ENCODE measurements at regions not wholly inside any gene's neighbourhood (a gene's known extent, or its start where the extent isn't known, plus 50 kb on each side); places are given as distances from the start of the nearest gene placed in this dataset.

- no peak overlapping the region for H3K4me2 ChIP-seq (ENCODE audit: low read depth, low read length, poor library complexity, severe bottlenecking)
- no peak overlapping the region for H3K4me3 ChIP-seq (ENCODE audit: low read length, poor library complexity, severe bottlenecking)
- H3K27me3 ChIP-seq (ENCODE audit: insufficient read depth, low read length, poor library complexity, severe bottlenecking), result no peaks in the 10 kb centered on the region
- H3K9me2 ChIP-seq (replicated peaks; ENCODE audit: low read depth, low read length), result no peaks in the 10 kb centered on the region
- no peak overlapping the region for H2AFZ ChIP-seq (ENCODE audit: low read length)
- H3K4me1 ChIP-seq (ENCODE audit: insufficient read depth, low read length, poor library complexity, severe bottlenecking), result no peaks in the 10 kb centered on the region
- no peaks in the 10 kb centered on the region for H3K36me3 ChIP-seq (ENCODE audit: insufficient read depth, low read length)
- no peaks in the 10 kb centered on the region for H4K20me1 ChIP-seq (ENCODE audit: insufficient read depth, low read length, poor library complexity, severe bottlenecking)
- TF ChIP-seq CTCF (conservative IDR thresholded peaks at IDR 0.05; ENCODE audit: low read length), result no peak
- TF ChIP-seq EZH2phosphoT487 (IDR thresholded peaks at IDR 0.05; ENCODE audit: borderline replicate concordance), result no peak
- H3F3A ChIP-seq (ENCODE audit: low read depth), result no peaks in the 10 kb centered on the region
- H3K9me3 ChIP-seq (ENCODE audit: insufficient read depth, low read depth, low read length), result no peaks in the 10 kb centered on the region
- H3K79me2 ChIP-seq (ENCODE audit: insufficient read depth, low read length), result no peaks in the 10 kb centered on the region
- no peak overlapping the region for H3K9ac ChIP-seq (ENCODE audit: low read depth, low read length, poor library complexity, severe bottlenecking)
These were observed 269.3 kb downstream of the DHX15 start for GRCh38 chr4:24315056-24315455.

GRCh38 chr4:24312261-24312913 is 272.0 kb downstream of the DHX15 start:
- no peaks in the 10 kb centered on the region for H3K9me3 ChIP-seq (ENCODE audit: insufficient read depth, low read depth, low read length)
- H2AFZ ChIP-seq (ENCODE audit: low read length), result no peak overlapping the region
- no peak overlapping the region for H3K9ac ChIP-seq (ENCODE audit: low read depth, low read length, poor library complexity, severe bottlenecking)
- no peak overlapping the region for H3K4me3 ChIP-seq (ENCODE audit: low read length, poor library complexity, severe bottlenecking)
- H3K4me1 ChIP-seq (ENCODE audit: insufficient read depth, low read length, poor library complexity, severe bottlenecking), result no peaks in the 10 kb centered on the region
- no peaks in the 10 kb centered on the region for H4K20me1 ChIP-seq (ENCODE audit: insufficient read depth, low read length, poor library complexity, severe bottlenecking)
- no peaks in the 10 kb centered on the region for H3K9me2 ChIP-seq (replicated peaks; ENCODE audit: low read depth, low read length)
- H3F3A ChIP-seq (ENCODE audit: low read depth), result no peaks in the 10 kb centered on the region
- no peak overlapping the region for H3K4me2 ChIP-seq (ENCODE audit: low read depth, low read length, poor library complexity, severe bottlenecking)
- H3K79me2 ChIP-seq (ENCODE audit: insufficient read depth, low read length), result no peaks in the 10 kb centered on the region
- H3K36me3 ChIP-seq (ENCODE audit: insufficient read depth, low read length), result no peaks in the 10 kb centered on the region
- no peak for TF ChIP-seq CTCF (conservative IDR thresholded peaks at IDR 0.05; ENCODE audit: low read length)
- no peak for TF ChIP-seq EZH2phosphoT487 (IDR thresholded peaks at IDR 0.05; ENCODE audit: borderline replicate concordance)
- H3K27me3 ChIP-seq (ENCODE audit: insufficient read depth, low read length, poor library complexity, severe bottlenecking), result no peaks in the 10 kb centered on the region

- Histone ChIP-seq H3K79me2 (ENCODE audit: insufficient read depth, low read length) (no peaks in the 10 kb centered on the region), H4K20me1 (ENCODE audit: insufficient read depth, low read length, poor library complexity, severe bottlenecking) (no peaks in the 10 kb centered on the region), H2AFZ (ENCODE audit: low read length) (no peak overlapping the region), H3K9me2 (replicated peaks; ENCODE audit: low read depth, low read length) (no peaks in the 10 kb centered on the region), H3K4me2 (ENCODE audit: low read depth, low read length, poor library complexity, severe bottlenecking) (no peak overlapping the region), H3F3A (ENCODE audit: low read depth) (no peaks in the 10 kb centered on the region), H3K27me3 (ENCODE audit: insufficient read depth, low read length, poor library complexity, severe bottlenecking) (no peaks in the 10 kb centered on the region), H3K9me3 (ENCODE audit: insufficient read depth, low read depth, low read length) (no peaks in the 10 kb centered on the region), H3K4me1 (ENCODE audit: insufficient read depth, low read length, poor library complexity, severe bottlenecking) (no peaks in the 10 kb centered on the region), H3K4me3 (ENCODE audit: low read length, poor library complexity, severe bottlenecking) (no peak overlapping the region), H3K36me3 (ENCODE audit: insufficient read depth, low read length) (no peaks in the 10 kb centered on the region), H3K9ac (ENCODE audit: low read depth, low read length, poor library complexity, severe bottlenecking) (no peak overlapping the region)
- TF ChIP-seq EZH2phosphoT487 (IDR thresholded peaks at IDR 0.05; ENCODE audit: borderline replicate concordance) (no peak), CTCF (conservative IDR thresholded peaks at IDR 0.05; ENCODE audit: low read length) (no peak)
These were observed 280.4 kb downstream of the DHX15 start for GRCh38 chr4:24303926-24304325.
